ENCODE measurements at regions not wholly inside any gene's neighbourhood (a gene's known extent, or its start where the extent isn't known, plus 50 kb on each side); places are given as distances from the start of the nearest gene placed in this dataset.

DNA sequence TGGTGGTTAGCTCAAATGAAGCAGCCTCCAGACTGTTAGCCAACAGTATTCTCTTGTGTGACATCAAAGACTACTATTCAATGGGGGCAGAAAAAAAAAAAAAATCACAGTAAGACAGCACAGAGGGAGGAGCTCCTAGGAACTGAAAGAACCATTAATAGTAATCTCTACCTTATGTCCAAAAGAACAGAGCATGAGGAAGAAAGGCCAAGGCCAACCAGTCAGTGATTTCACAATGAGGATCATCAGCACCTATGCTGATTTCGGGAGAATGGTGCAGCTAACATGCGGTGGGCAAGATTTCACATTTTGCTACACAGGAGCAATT is 66.3 kb upstream of the SOX5 start:
- H3K4me3 ChIP-seq (ENCODE audit: low read length) = no peak overlapping the region
- TF ChIP-seq, protein P1, sequence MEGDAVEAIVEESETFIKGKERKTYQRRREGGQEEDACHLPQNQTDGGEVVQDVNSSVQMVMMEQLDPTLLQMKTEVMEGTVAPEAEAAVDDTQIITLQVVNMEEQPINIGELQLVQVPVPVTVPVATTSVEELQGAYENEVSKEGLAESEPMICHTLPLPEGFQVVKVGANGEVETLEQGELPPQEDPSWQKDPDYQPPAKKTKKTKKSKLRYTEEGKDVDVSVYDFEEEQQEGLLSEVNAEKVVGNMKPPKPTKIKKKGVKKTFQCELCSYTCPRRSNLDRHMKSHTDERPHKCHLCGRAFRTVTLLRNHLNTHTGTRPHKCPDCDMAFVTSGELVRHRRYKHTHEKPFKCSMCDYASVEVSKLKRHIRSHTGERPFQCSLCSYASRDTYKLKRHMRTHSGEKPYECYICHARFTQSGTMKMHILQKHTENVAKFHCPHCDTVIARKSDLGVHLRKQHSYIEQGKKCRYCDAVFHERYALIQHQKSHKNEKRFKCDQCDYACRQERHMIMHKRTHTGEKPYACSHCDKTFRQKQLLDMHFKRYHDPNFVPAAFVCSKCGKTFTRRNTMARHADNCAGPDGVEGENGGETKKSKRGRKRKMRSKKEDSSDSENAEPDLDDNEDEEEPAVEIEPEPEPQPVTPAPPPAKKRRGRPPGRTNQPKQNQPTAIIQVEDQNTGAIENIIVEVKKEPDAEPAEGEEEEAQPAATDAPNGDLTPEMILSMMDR (conservative IDR thresholded peaks at IDR 0.05; ENCODE audit: low read length) = no peak
- no peak for DNase-seq (ENCODE audit: low read depth)

DNA sequence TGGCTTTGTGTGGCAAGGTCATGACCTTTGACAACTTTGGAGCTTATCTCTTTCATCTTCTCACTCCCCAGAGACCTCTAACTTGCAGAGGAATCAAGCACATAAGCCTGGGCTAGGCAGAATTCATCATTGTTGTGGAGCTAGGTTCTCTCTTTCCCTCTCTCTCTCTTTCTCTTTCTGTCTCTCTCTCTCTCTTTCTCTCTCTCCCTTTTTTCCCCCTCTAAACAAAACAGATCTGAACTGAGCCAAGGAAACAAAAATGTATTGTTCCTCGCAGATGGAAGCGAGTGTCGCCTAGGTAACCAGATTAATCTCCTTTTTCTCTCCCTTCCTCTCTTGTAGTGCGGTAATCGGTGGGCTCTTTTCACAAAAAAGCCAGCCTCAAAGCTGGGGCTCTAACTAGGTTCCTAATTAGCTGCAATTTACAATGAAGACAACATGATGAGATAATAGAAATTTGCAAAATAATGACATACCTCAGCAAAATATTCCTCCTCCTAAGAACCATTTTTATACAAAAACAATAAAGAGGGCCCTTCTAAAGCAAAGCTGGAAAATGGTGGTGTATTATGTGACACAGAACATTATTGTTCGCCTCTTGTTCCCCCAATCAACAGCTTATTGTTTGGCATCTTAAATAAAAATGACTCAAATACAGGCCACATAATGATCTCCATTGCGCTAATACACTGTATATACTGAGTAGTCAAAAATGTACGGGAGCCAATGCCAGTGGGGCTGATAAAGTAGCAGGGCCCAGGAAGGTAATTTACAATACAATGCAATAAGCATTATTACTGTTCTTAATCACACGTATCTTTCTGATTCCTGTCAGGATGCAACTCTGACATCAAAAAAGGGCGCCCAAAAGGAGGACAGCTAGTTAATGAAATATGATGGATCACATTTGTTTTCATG is 65.7 kb upstream of the SOX5 start:
- DNase-seq (ENCODE audit: low read depth) = no peak
- TF ChIP-seq, protein P1 (conservative IDR thresholded peaks at IDR 0.05; ENCODE audit: low read length) = no peak
- no peak overlapping the region for H3K4me3 ChIP-seq (ENCODE audit: low read length)

DNA sequence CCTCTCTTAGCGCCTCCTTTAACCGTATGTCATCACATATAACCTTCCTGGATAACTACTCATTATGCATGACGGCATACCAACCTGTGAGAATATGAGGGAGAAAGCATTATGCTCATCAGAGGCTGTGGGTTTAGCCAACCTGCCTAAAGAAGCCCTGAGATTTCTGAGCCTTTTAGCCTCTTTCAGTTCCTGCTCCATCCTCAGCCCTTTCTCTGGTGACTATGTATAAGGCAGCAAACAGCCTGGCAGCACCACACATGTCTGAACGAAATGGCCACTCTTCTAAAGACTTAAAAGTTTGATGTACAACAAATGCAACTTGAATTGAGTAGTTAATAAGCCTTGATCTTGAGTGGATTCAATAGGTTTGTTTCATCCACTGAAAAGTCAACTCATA is 64.8 kb upstream of the SOX5 start:
- H3K4me3 ChIP-seq (ENCODE audit: low read length) = no peak overlapping the region
- TF ChIP-seq, protein P1 (conservative IDR thresholded peaks at IDR 0.05; ENCODE audit: low read length) = no peak
- no peak for DNase-seq (ENCODE audit: low read depth)

DNA sequence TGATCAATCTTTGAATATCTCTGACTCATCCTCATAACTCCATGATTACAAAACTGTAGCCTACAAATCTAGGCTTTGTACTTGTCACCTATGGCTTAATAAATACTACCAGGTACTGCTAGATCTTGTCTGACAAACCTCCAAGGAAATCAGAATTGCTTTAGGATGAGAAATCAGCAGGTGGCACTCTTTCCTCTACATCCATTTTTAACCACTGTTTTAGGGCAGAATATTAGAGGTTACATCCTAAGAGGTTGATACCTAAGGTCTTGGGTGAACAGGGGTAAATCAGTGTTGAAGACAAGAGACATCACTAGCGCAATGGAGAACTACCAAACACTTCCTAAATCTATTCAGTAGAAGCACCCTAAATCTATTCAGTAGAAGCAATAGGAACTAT is 63.1 kb upstream of the SOX5 start:
- DNase-seq (ENCODE audit: low read depth) = no peak
- no peak overlapping the region for H3K4me3 ChIP-seq (ENCODE audit: low read length)
- TF ChIP-seq, protein P1 (conservative IDR thresholded peaks at IDR 0.05; ENCODE audit: low read length) = no peak

DNA sequence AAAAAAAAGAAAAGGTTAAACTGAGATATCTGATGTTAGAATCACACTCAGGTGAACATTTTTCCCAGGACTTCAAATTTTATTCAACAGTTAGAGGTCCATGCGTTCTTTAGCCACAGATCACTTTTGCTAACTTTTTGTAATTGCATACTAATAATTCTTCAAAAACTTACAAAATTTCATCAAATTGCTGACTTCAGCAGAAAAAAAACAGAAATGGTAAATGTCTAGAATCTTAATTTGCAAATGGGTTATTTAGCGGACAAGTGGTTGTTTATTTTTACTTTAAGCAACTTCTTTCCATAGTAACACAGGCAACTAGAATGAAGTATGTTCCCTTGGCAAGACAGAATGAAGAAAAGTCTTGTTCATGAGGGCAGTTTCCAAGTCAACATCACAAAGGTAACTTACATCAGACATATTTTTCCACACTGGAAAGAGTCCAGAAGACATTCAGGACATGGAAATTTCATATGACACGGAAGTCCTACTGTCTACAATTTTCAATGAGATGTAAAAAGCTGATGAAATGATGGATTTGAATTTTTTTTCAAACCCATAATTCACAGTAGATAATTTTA is 62.5 kb upstream of the SOX5 start:
- no peak for DNase-seq (ENCODE audit: low read depth)
- H3K4me3 ChIP-seq (ENCODE audit: low read length) = no peak overlapping the region
- TF ChIP-seq, protein P1 (conservative IDR thresholded peaks at IDR 0.05; ENCODE audit: low read length) = no peak

DNA sequence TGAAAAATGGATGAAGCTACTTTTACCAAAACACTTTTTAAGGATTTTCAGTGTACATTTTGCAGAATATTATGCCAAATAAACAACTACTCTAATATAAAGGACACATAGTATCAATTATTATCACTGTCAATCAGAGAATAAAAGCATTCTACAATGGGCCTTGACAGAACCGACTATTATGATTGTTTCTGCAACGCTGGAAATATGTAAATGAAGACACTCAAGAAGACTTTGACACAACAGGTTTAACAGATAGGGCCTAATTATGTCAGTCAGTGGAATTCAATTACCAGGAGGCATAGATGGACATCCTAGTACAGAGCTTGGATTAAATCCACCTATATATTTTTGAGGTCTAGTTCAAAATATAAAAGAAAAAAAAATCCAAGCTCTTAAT is 58.7 kb upstream of the SOX5 start:
- no peak for DNase-seq (ENCODE audit: low read depth)
- TF ChIP-seq, protein P1 (conservative IDR thresholded peaks at IDR 0.05; ENCODE audit: low read length) = no peak
- no peak overlapping the region for H3K4me3 ChIP-seq (ENCODE audit: low read length)

All from AG10803 (cell line).